HCT116 (cell line): ENCODE measurements at regions not wholly inside any gene's neighbourhood (a gene's known extent, or its start where the extent isn't known, plus 50 kb on each side); places are given as distances from the start of the nearest gene placed in this dataset.

Source experiments
- ATAC-seq: fragments of 200-7000 bp; cut with Tn5 transposase; 2 replicates; pipeline ENCODE4 v1.9.1; 2020; ENCODE audit warnings: mild to moderate bottlenecking, moderate library complexity
- BruUV-seq: library from RNA; stranded (reverse); fragments of 400-500 nt; replicated peaks from 2 replicates; lab custom pipeline; 2021; lab: Mats Ljungman, UMichigan
- CTCF ChIA-PET: fragments of 300-600 bp; sonication (Branson Sonifier 250); formaldehyde crosslinking; loops from one replicate; lab custom pipeline; 2021; ENCODE audit warnings: antibody characterized with exemption; lab: Charles Lee
- POLR2A ChIA-PET: fragments of 300-600, 350-600 bp; sonication (Branson Sonifier 250); formaldehyde crosslinking; loops from one replicate; lab custom pipeline; 2021; ENCODE audit warnings: antibody characterized with exemption; lab: Charles Lee
- RAD21 ChIA-PET, 2 experiments: fragments of 300-600 bp; sonication (Branson Sonifier 250); formaldehyde crosslinking; loops; one replicate each; lab custom pipeline; 2023; ENCODE audit warnings: low total read pairs in 2 of 2; ENCODE audit not compliant: uncharacterized antibody in 2 of 2, unreplicated experiment in 2 of 2, low non-redundant PET in 1 of 2; lab: Charles Lee
- DNase-seq: peaks from one replicate; pipeline ENCODE4 v3.0.0-alpha.2; 2010; ENCODE audit warnings: low read depth, low spot score
- H2AFZ ChIP-seq: fragments of 200-600 bp; shearing (Covaris generic), sonication (generic); 2 replicates; pipeline ENCODE4 v1.6.1; 2017; ENCODE audit warnings: low read depth, mixed run types, mixed read lengths, antibody characterized with exemption, low read length; ENCODE audit not compliant: poor library complexity, severe bottlenecking
- H3K27ac ChIP-seq: 2 replicates; pipeline ENCODE4 v1.5.1; 2012; ENCODE audit warnings: low read depth, low read length
- H3K27me3 ChIP-seq: fragments of 200-600 bp; sonication (generic); 2 replicates; pipeline ENCODE4 v1.6.1; 2016; ENCODE audit warnings: mixed run types, low read length, mixed read lengths; ENCODE audit not compliant: insufficient read depth
- H3K36me3 ChIP-seq, 2 experiments: fragments of 200-500 bp in 1 of 2; fragments of 200-600 bp in 1 of 2; sonication (Bioruptor generic) in 1 of 2; sonication (generic) in 1 of 2; 2 replicates each; pipeline versions ENCODE4 v1.5.1 to v1.6.1; 2014 to 2016; ENCODE audit warnings: low read length in 2 of 2, inconsistent platforms in 1 of 2, mixed read lengths in 1 of 2, mixed run types in 1 of 2; ENCODE audit not compliant: insufficient read depth in 2 of 2, control insufficient read depth in 1 of 2
- H3K4me1 ChIP-seq, 2 experiments: fragments of 200-600 bp in 1 of 2; sonication (generic) in 1 of 2; 2 replicates each; pipeline versions ENCODE4 v1.5.1 to v1.6.1; 2012 to 2017; ENCODE audit warnings: low read length in 2 of 2, inconsistent platforms in 1 of 2, mild to moderate bottlenecking in 1 of 2, mixed read lengths in 1 of 2, mixed run types in 1 of 2, moderate library complexity in 1 of 2; ENCODE audit not compliant: insufficient read depth in 2 of 2, control insufficient read depth in 1 of 2
- H3K4me2 ChIP-seq: fragments of 200-600 bp; sonication (generic); 2 replicates; pipeline ENCODE4 v1.6.1; 2017; ENCODE audit warnings: mixed run types, low read length, mixed read lengths
- H3K4me3 ChIP-seq, 2 experiments: fragments of 200-600 bp in 1 of 2; sonication (generic) in 1 of 2; replicated peaks in 1 of 2; 2 replicates each; pipeline ENCODE4 v1.5.1; 2011 to 2016; ENCODE audit warnings: low read length in 2 of 2, control low read depth in 1 of 2, low read depth in 1 of 2, mild to moderate bottlenecking in 1 of 2, mixed read lengths in 1 of 2, mixed run types in 1 of 2
- H3K79me2 ChIP-seq: fragments of 200-600 bp; sonication (generic); 2 replicates; pipeline ENCODE4 v1.6.1; 2017; ENCODE audit warnings: mild to moderate bottlenecking, mixed run types, low read length, moderate library complexity, mixed read lengths; ENCODE audit not compliant: insufficient read depth
- H3K9ac ChIP-seq: fragments of 200-600 bp; sonication (generic); 2 replicates; pipeline ENCODE4 v1.6.1; 2016; ENCODE audit warnings: low read length, mixed read lengths
- H3K9me2 ChIP-seq: fragments of 200-600 bp; sonication (generic), shearing (Covaris generic); 2 replicates; pipeline ENCODE4 v1.6.1; 2017; ENCODE audit warnings: mixed run types, mild to moderate bottlenecking, moderate library complexity; ENCODE audit not compliant: insufficient read depth
- H3K9me3 ChIP-seq, 2 experiments: fragments of 200-500 bp in 1 of 2; fragments of 200-600 bp in 1 of 2; sonication (Bioruptor generic) in 1 of 2; sonication (generic) in 1 of 2; 2 replicates each; pipeline ENCODE4 v1.6.1; 2014 to 2017; ENCODE audit warnings: low read length in 2 of 2, mixed read lengths in 2 of 2, inconsistent platforms in 1 of 2, low read depth in 1 of 2, mild to moderate bottlenecking in 1 of 2, mixed run types in 1 of 2, moderate library complexity in 1 of 2; ENCODE audit not compliant: control insufficient read depth in 1 of 2, insufficient read depth in 1 of 2
- H4K20me1 ChIP-seq: fragments of 200-600 bp; sonication (generic), shearing (Covaris generic); 2 replicates; pipeline ENCODE4 v1.6.1; 2017; ENCODE audit warnings: mixed run types, mild to moderate bottlenecking, moderate library complexity; ENCODE audit not compliant: insufficient read depth
- ATF3 ChIP-seq: IDR thresholded peaks from 2 replicates; pipeline ENCODE4 v1.6.1; 2012
- CBX3 ChIP-seq: IDR thresholded peaks from 2 replicates; pipeline ENCODE4 v1.6.1; 2012; ENCODE audit warnings: low read depth
- EGR1 ChIP-seq: IDR thresholded peaks from 2 replicates; pipeline ENCODE4 v1.6.1; 2012; ENCODE audit warnings: low read depth
- ELF1 ChIP-seq: IDR thresholded peaks from 2 replicates; pipeline ENCODE4 v1.6.1; 2012; ENCODE audit warnings: low read depth, borderline replicate concordance
- EZH2 ChIP-seq: fragments of 200-600 bp; sonication (generic); IDR thresholded peaks from 2 replicates; pipeline ENCODE4 v1.6.1; 2017; ENCODE audit warnings: antibody characterized with exemption, mixed run types
- FOSL1 ChIP-seq: IDR thresholded peaks from 2 replicates; pipeline ENCODE4 v1.6.1; 2012; ENCODE audit warnings: low read depth
- JUND ChIP-seq: IDR thresholded peaks from 2 replicates; pipeline ENCODE4 v1.6.1; 2012
- MAX ChIP-seq: IDR thresholded peaks from 2 replicates; pipeline ENCODE4 v1.6.1; 2012
- POLR2A ChIP-seq: IDR thresholded peaks from 2 replicates; pipeline ENCODE4 v1.7.0; 2011; ENCODE audit warnings: borderline replicate concordance; ENCODE audit not compliant: insufficient read depth, insufficient read length; ENCODE audit errors: extremely low read depth
- POLR2AphosphoS5 ChIP-seq: IDR thresholded peaks from 2 replicates; pipeline ENCODE4 v1.6.1; 2011; ENCODE audit warnings: mild to moderate bottlenecking, low read depth, low read length, moderate library complexity
- RAD21 ChIP-seq: IDR thresholded peaks from 2 replicates; pipeline ENCODE4 v1.6.1; 2012; ENCODE audit warnings: low read depth, mild to moderate bottlenecking
- SIN3A ChIP-seq: IDR thresholded peaks from 2 replicates; pipeline ENCODE4 v1.6.1; 2012; ENCODE audit warnings: low read depth
- SP1 ChIP-seq: IDR thresholded peaks from 2 replicates; pipeline ENCODE4 v1.6.1; 2012; ENCODE audit warnings: low read depth
- SRF ChIP-seq: IDR thresholded peaks from 2 replicates; pipeline ENCODE4 v1.6.1; 2012; ENCODE audit warnings: low read depth
- TCF7L2 ChIP-seq: IDR thresholded peaks from 2 replicates; pipeline ENCODE4 v1.7.0; 2011; ENCODE audit warnings: borderline replicate concordance, inconsistent platforms; ENCODE audit not compliant: insufficient read depth, insufficient read length; ENCODE audit errors: extremely low read depth
- YY1 ChIP-seq: IDR thresholded peaks from 2 replicates; pipeline ENCODE4 v1.6.1; 2011; ENCODE audit warnings: low read length, low read depth, moderate library complexity, mild to moderate bottlenecking; ENCODE audit not compliant: insufficient replicate concordance; ENCODE audit errors: extremely low read depth
- ZBTB33 ChIP-seq: IDR thresholded peaks from 2 replicates; pipeline ENCODE4 v1.6.1; 2011; ENCODE audit warnings: mild to moderate bottlenecking, low read length, moderate library complexity; ENCODE audit not compliant: insufficient replicate concordance; ENCODE audit errors: extremely low read depth
- ZFX ChIP-seq: fragments of 450-650 bp; IDR thresholded peaks from 2 replicates; pipeline ENCODE4 v1.6.1; 2017
- ZNF274 ChIP-seq: fragments of 200-500 bp; sonication (Bioruptor generic); IDR thresholded peaks from 2 replicates; pipeline ENCODE4 v1.6.1; 2014; ENCODE audit warnings: mild to moderate bottlenecking, low read depth, low read length, inconsistent platforms
- intact Hi-C: fragments of 100-400 bp; cut with micrococcal nuclease; formaldehyde crosslinking; loops from 2 replicates; pipeline ENCODE4 v1.10.0; 2022

DNA sequence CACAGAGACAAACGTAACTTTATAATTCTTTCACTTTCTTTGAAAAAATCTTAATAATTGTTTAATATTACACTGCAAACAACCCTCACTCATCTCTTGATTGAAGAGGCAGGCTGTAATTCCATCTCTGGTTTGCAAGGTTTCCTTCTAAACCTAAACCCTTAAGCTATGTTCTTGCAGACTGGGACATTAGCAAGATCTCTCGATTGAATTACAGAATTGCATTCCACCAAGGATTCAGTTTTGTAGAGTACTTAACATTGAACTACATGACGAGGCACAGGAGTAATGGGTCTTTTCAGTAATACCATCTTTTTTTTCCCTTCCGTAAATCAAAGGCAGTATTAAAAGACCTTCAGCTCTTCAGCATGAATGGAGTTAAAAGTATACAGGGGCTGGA is 111.6 kb upstream of the EEF1E1 start:
- RAD21 ChIA-PET: no interaction called here

DNA sequence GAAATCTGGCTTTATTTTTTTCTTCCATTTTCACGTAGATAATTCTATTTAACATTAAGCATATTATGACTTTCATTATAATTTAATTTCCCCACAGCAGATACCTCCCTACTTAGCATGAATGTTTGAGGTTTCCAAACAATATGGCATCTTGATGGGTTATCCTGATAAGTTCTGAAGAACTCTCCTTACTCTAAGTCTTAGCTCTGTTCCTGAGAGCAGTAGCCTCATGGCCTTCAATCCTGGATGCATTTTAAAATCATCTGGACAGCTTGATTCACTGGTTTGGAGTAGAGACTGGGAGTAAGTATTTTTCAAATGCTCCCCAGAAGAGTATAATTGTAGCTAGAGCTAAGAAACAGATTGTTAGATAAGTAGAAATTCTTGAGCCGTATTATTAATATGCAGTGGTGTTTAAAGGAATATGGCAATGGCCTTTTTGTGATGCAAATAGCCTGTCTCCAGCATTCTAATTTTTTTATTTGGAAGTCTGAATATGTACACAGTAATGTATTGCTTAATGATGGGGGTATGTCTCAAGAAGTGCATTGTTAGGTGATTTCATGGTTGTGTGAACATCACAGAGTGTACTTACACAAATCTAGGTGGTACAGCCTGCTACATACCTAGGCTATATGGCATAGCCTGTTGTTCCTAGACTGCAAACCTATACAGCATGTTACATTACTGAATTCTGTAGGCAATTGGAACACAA is 110.5 kb upstream of the EEF1E1 start:
- H2AFZ ChIP-seq: no peak overlapping the region
- no TSS peak for BruUV-seq
- ChIA-PET RAD21 (no interaction called here), CTCF (no interaction called here), POLR2A (no interaction called here)
- H3K9ac ChIP-seq: no peak overlapping the region
- H3K4me2 ChIP-seq: no peak overlapping the region
- H3K4me3 ChIP-seq: no peak overlapping the region
- H4K20me1 ChIP-seq: no peaks in the 10 kb centered on the region
- H3K4me1 ChIP-seq: no peaks in the 10 kb centered on the region
- no peaks in the 10 kb centered on the region for H3K27me3 ChIP-seq
- no peaks in the 10 kb centered on the region for H3K9me2 ChIP-seq
- no peak for TF ChIP-seq POLR2AphosphoS5
- no peak for TF ChIP-seq SP1
- TF ChIP-seq POLR2A: no peak
- TF ChIP-seq EZH2: no peak
- TF ChIP-seq ZBTB33: no peak
- TF ChIP-seq ZFX: no peak
- TF ChIP-seq EGR1: no peak
- TF ChIP-seq TCF7L2: no peak
- TF ChIP-seq ATF3: no peak
- TF ChIP-seq CBX3: no peak
- no peak for TF ChIP-seq FOSL1
- no peak for TF ChIP-seq RAD21
- TF ChIP-seq ELF1: no peak
- TF ChIP-seq ZNF274: no peak
- no peak for TF ChIP-seq JUND
- no peak for TF ChIP-seq SIN3A
- no peak for TF ChIP-seq MAX
- no peak for TF ChIP-seq SRF
- TF ChIP-seq YY1: no peak
- H3K27ac ChIP-seq: no peak overlapping the region
- DNase-seq (no peak), ATAC-seq (no peak)
- H3K79me2 ChIP-seq: no peaks in the 10 kb centered on the region
- intact Hi-C loops: no loop called here
- H3K9me3 ChIP-seq: no peaks in the 10 kb centered on the region
- no peaks in the 10 kb centered on the region for H3K36me3 ChIP-seq

More for the DNA sequence above, 111.6 kb upstream of the EEF1E1 start:
- H2AFZ ChIP-seq: no peak overlapping the region
- ATAC-seq: no peak
- no peaks in the 10 kb centered on the region for H3K9me2 ChIP-seq
- no peak overlapping the region for H3K4me3 ChIP-seq
- no TSS peak for BruUV-seq
- no peak for DNase-seq
- POLR2A ChIA-PET: no interaction called here
- no peaks in the 10 kb centered on the region for H3K79me2 ChIP-seq
- H3K9me3 ChIP-seq: no peaks in the 10 kb centered on the region
- no peaks in the 10 kb centered on the region for H4K20me1 ChIP-seq
- CTCF ChIA-PET: interaction anchor here (2.0 kb wide), 1 partner anchor 83 kb away, joined by 5 read pairs; no protein-coding TSS in a partner anchor
- no peak overlapping the region for H3K4me2 ChIP-seq
- intact Hi-C loops: no loop called here
- H3K27me3 ChIP-seq: no peaks in the 10 kb centered on the region
- no peaks in the 10 kb centered on the region for H3K36me3 ChIP-seq
- no peaks in the 10 kb centered on the region for H3K4me1 ChIP-seq
- H3K27ac ChIP-seq: no peak overlapping the region
- TF ChIP-seq ELF1 (no peak), EZH2 (no peak), POLR2A (no peak), ZNF274 (no peak)
- H3K9ac ChIP-seq: no peak overlapping the region
